GM21423 (cell line): ENCODE measurements at regions not wholly inside any gene's neighbourhood (a gene's known extent, or its start where the extent isn't known, plus 50 kb on each side); places are given as distances from the start of the nearest gene placed in this dataset.

Experiments
- ATAC-seq: cut with Tn5 transposase; IDR thresholded peaks from one replicate; pipeline ENCODE4 v1.9.1; 2021; ENCODE audit warnings: mild to moderate bottlenecking, moderate library complexity; ENCODE audit not compliant: unreplicated experiment

DNA sequence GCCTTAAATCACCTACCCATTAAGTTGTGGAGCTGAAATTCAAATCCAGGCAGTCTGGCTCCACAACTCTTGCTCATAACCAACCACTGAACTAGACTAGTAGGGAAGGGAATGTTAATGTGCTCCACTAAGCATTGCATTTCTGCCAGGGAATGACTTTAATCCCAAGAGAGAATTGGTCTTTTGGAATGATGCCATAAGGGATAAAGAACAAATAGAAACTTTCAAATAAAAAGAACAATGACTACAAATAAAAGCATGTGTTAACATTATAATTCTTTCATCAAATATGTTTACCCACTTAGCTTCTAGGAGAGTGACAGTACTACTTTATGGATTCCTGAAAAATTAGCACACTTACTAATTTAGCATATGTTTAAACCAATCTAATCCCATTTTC lies 905.9 kb downstream of the CENPC start:
- no peak for ATAC-seq

DNA sequence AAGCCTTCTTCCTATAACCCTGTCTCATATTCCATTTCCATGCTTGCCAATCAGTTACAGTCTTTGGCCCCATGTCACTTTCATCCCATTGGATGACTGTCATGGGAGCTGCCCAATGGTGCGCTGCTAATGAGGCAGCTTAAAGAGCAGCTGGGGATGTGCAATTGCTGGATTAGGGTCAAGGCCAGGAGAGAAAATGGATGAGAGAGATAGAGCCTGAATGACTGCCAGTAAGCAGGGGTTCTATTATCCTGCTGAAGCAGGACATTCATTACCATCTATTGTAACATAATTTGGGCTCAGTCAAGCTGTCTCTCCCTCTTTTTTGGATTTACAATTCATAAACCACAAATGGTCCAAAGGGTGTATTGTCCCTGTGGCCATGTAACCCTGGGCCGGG lies 909.0 kb downstream of the CENPC start:
- ATAC-seq, result no peak

DNA sequence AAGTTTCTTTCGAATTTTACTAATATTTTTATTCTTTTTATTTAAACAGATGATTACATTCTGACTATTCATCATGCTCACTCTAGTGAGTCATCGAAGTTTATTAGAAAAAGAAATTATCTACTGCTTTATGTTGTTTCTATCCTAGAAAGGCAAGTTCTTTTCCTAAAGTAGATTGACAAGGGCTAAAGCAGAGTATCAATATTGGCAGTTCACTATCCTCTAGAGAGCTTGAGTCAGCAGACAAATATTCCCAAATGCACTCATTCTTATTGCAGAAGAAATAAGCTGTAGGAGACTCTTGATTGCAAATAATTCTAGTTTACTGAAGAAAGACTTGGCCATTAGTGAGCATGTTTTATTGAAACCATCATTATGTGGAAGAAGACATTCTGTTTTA lies 911.8 kb downstream of the CENPC start:
- no peak for ATAC-seq

DNA sequence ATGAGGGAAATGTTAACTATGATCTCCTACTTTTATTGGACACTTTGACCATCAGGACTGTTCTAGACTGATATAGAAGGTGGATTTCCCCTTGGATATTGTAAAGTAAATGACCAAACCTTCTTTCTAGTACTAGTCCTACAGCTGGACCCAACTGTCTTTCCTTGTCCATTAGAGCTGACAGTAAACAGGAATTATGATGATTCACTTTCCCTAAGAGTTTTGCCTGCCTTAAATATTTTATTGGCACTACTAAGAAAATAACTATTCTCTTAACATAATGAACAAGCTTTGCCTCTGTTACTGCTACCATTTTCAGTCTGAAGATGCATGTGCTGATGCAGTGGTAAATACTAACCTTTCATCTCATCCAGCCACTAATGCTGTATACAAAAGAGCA lies 915.4 kb downstream of the CENPC start:
- ATAC-seq, result no peak

DNA sequence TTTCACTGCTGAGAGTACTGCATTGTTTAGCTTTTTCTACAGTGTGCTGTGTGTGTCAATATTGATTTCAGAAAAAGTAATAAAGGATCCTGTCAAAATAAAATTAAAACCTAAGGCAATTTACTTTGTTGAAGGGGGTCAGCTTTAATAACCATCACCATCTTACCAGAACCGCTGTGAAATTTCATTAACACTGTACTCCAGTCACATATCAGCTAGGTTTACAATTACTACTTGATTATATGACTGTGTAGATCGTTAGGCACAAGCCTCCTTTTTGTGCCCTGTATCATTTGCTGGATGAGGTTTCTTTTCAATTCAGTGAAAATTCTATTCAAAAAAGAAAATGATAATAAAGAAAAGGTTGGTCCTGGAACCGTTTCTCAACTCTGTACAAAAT lies 917.2 kb downstream of the CENPC start:
- no peak for ATAC-seq

DNA sequence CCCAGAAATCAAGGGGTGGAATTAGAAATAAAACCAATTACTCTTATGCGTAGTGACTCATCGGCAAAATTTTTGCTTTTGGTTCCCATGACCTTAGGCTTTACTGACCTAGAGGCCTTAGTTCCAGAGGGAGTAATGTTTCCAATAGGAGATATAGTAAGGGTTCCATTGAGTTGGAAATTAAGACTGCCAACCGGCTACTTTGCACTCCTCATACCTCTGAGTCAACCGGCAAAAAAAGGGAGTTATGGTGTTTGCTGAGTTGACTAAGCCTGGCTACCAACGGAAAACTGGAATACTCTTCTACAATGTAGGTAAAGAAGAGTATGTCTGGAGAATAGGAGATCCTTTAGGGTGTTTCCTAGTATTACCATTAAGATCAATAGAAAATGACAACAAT lies 919.8 kb downstream of the CENPC start:
- ATAC-seq, result no peak

DNA sequence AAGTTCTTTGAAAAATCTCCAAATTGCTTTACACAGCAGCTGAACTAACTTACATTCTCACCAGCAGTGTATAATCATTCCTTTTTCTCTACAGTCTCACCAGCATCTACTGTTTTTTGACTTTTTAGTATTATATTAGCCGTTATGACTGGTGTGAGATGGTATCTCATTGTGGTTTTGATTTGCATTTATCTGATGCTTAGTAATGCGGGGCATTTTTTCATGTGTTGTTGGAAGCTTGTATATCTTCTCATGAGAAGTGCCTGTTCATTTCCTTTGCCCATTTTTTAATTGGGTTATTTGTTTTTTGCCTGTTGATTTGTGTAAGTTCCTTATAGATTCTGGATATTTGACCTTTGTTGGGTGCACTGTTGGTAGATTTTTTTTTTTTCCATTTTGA lies 931.7 kb downstream of the CENPC start:
- no peak for ATAC-seq

DNA sequence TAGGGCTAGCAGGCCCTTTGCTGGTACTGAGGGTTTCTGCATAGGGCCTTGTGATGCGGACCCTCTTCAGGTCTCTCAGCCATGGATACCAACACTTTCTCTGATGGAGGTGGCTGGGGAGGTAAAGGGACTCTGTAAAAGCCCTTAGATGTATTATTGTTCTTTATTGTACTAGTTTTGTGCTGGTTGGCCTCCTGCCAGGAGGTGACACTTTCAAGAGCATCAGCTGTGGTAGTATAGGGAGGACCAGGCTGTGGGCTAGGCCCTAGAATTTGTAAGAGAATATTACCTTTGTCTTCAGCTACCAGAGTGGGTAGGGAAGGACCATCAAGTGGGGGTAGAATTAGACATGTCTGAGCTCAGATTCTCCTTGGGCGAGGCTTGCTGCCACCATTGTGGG lies 936.3 kb downstream of the CENPC start:
- no peak for ATAC-seq

DNA sequence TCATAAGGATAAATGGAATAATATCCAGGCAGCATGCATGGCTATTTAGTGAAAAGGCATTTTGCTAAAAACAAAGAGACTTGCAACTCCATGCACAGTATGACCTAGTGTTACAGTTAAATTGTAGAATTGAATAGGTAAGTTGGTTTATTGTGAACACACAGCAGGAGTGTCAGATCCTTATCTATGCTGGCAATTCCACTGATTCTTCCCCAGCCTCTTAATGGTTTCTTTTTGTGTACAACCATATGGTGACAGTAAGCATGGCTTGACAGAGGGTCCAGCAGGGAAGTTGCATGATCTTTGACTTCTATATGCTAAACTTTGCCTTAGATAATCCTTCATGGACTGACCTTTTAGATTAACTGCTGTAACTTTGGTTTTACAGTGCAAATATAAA lies 936.6 kb upstream of the EPHA5 start:
- no peak for ATAC-seq

DNA sequence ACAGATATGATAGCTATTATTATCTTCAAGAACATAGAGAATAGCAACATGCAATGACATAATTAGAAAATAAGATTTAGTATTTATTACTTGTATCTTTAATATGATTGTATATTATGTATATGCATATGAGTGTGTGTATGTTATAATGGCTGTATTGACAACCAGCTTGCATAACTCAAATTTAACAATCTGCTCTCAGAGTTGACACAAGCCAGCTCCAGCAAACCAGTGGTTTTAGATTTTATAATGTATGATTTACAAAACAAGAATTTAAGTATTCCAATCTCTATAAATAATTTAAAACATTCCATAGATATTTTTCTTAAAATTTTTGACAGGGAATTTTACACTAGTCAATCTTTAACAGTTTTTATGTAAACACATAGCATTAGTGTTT lies 935.9 kb upstream of the EPHA5 start:
- no peak for ATAC-seq

DNA sequence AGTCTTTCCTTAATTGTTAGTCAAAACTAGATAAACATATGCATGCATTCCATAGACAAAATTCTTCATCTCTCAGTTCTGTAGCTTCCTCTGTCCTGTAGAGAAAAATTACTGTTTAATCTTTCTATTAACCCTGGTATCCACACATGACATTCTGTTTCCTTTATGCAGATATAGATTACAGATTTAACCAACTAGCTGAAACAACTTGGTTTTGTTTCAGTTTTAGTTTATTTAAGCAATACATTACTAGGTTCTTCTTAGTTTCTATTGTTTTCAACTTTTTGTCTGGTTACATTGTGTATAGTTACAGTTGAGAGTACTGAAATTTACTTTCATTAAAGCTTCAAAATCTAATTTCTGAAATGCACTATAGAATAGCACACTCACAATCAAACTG lies 933.9 kb upstream of the EPHA5 start:
- peak; percentile 58 for ATAC-seq

DNA sequence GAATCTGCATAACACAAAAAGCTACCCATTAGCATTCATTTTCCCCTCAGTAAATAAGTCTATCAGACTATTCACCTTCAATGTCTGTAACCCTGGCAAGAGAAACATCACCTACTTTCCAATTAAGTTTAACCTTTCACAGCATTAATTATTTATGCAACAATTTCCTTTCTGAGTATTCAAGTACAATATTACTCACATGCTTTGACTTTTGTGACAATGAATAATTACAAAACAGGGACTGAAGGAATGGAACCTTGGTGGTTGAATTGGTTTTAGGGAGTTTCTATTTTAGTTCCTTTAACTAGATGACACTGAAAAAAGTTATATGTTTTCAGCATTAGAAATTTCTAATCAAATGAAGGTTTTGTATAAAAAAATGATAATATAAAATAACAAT lies 932.3 kb upstream of the EPHA5 start:
- ATAC-seq, result peak; percentile 38

DNA sequence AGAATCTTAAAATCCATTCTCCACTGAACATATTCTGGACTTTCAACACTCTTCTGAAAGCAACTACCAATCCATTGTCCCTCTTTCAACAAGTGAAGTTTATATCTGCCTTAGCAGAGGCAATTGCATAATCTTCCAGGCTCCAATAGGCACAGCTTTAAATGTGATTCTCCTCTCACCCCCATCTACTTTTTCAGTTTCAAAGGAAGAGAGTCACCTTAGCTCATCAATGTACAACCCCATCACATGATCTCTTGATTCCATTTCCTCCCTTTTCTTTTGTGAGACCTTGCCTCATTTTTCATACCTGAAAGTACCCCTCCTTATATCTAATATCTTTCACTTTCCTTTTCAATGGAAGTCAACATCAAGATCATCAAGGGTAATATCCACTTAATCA lies 921.7 kb upstream of the EPHA5 start:
- peak; percentile 51 for ATAC-seq

DNA sequence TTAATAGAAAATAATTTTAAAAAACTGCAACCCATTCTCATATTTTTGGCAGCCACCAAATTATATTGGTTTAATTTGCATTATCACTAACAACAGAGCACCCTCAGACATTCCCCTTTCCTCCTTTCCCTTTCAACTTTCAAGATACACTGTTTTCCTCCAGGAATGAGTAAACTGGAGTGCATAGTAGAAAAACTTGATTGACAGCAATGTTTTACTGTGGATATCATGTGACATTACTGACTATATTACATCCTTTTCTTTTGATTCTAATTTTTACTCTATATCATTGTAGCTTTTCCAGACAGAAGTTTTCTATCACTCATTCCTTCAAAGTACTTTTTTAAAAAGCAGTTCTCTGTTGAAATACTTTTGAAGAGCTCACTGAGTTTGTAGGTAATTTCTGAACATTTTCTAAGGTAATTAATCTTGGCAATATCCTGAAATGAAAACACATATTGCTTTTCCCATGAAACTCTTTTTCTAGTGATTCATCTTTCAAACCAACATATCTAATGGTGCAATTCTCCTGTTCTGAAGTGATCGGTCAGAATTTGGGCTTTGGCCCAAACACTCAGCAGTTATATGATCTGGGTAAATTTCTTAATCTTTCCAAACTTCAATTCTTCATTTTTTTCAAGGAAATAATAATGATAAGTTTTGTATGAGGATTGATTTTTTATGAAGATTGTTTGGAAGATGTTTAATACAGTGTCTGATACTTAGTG lies 920.4 kb upstream of the EPHA5 start:
- ATAC-seq, result no peak

DNA sequence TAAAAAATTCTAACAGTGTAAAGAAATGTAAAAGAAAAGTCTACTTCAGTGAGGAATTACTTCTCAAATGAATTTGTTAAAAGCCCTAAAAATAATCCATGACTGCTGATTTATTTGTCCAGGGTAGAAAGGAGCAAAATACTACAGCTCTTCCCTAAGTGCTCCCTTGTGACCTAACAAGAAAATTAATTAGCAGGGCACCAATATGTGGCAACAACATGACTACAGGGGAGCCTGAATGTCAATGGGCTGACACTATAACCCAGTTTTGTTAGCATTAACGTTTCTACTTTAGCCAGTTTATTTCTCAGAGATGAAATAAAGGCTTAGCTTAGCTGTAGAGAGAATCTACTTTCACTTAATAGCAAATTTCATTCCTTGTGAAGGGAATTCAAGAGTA lies 918.9 kb upstream of the EPHA5 start:
- no peak for ATAC-seq

DNA sequence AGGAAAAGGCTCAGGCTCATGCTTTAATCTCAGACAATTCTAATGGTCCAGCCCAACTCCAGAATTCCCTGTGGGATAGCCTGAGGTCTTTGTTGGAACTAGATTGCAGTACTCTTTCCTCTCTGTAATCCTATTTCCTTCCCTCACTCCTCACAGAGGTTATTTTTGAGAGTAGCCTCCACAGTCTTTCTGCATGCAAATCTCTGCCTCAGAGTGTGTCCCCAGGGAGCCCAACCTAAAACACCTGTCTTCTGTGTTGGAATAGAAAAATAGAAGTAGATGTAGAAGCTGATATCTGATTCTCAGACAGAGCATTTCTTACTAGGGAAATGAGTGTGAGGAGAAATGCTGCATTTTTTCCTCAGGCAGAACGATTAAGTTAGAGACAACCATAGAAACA lies 915.5 kb upstream of the EPHA5 start:
- no peak for ATAC-seq

DNA sequence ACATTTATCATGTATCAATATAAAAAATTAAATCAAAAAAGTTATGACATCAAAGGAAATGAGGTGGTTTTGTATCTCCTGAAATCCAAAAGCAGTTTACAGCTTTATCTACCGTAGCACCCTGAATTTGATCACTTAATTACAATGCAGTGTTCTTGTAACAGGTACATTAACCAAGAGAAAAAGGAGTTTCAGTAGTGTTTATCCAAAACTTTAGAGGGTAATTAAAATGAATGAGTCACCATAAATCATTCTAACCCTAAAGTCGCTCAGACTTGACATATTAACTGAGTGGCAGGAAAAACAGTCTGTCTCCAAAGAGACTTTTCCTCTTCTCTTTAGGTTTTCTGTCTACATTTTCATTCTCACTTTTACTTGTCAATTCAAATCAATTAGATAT lies 907.6 kb upstream of the EPHA5 start:
- no peak for ATAC-seq

DNA sequence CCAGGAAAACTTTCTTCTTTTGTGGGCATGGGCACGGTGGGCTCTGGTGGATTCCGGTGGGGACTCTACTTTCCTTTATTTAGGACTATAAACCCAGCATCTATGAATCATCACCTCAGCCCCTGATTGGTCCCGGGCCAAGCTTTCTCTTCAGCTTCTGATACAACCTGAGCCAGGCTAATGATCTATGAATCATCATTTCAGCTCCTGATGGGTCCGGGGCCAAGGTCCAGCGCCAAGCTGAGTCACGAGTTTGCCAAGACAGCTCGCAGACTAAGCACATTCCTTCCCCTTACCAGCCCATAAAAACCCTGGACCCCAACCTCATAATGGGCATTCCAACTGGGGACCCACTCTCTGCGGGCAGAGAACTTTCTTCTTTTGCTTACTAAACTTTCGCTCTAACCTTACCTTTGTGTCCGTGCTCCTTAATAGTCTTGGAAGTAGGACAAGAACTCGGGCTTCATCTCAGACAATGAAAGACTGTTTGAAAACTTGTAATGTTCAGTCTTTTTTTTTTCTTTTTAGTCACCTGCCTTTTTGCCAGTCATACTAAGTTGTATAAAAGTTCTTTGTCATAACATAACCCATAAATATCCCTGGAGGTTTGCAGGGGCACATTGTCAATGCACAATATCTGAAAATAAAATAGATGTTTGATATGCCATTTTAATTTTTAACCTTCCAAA lies 904.9 kb upstream of the EPHA5 start:
- ATAC-seq, result no peak

DNA sequence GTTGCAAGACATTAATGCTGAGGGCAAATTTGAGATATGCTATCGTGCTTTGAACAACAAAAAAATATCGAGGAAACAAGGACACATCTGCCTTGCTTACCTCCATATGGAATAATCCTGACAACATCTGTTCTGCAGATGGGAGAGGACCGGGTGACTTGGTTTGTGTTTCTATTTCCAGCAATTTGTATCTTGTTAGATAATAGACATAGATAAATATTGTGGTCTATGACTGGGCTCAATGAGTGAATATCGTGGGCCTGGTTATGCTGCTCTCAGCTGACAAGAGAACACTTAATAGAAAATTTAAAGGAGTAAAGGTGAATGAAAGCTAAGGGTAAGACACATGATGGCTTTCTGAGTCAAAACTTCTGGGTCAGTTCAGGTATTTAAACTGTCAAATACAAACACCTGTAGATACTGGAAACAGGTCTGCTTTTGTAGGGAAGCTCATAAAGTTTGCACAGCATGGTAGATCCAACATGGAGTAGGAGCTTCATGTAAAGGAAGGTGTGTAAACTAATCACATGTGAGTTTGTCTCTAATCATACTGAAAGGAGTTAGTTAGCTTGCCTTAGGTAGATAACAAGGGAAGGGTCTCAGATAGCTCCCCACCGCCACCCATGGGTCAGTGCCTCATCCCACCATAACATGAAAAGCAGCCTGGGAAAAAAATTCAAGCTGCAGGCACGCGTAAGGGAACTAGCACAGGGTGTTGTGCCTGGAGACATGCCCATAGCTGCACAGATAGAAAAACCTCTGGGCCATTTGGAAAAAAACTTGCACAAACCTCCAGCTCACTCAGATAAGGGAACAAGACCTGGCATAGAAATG lies 904.1 kb upstream of the EPHA5 start:
- no peak for ATAC-seq

DNA sequence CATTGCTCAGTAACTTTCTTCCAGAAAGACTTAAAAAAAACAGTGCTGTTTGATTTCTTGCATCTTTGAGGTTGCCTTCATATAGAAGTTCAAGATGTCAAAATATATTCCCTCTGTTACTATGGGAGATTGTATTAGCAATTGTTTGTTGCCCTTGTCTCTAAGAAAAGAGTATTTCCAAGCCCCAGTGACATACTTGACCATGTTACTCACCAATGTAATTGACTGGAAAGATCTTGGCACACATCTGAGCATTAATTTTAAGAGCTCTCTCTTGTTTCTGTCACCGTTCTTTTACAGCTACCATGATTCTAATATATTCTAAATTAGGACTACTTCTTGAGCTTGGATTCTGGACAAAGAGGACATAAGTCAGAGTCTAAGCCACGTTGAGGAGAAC lies 902.7 kb upstream of the EPHA5 start:
- no peak for ATAC-seq

DNA sequence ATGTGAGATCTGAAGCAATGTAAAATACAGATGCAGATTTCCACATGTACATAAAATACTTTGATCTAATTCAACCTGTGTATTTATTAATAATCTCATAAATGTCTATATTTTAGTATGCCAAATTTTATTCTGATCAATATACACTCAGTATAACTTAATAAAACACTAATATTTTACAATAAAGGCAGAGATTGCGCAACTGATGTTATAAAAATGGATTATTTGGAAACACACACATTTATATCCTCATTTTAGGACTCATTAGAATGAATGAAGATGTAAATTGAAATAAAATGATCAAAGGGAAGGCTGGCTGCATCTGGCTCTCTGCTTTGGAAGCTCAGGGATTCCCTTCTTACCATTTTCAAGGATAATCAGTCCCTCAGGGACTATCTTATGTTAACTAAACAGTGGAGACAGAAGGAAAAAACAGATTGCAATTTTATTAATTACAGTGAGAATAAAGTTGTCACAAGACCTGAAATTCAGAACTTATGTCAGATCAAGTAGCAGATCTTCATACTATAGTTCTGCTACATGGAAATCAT lies 900.9 kb upstream of the EPHA5 start:
- no peak for ATAC-seq

DNA sequence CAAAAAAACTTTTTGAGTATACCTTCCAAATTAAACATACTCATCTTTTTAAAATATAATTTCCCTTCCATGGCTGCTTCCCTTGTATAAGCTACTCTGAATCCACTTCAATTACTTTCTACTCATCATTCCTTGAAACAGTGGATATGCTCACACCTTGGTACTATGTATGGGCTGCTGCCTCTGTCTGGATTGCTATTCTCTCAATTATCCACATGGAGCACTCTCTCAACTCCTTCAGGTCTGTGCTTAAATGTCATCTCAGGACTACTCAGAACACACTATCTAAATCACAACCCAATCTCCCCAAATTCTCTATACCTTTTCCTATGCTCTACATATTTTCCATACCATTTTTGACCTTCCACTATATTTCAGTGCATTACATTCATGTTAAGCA lies 898.9 kb upstream of the EPHA5 start:
- no peak for ATAC-seq
